ENCODE measurements at regions not wholly inside any gene's neighbourhood (a gene's known extent, or its start where the extent isn't known, plus 50 kb on each side); places are given as distances from the start of the nearest gene placed in this dataset.
A peak's percentile ranks its signal among the peaks of the same experiment; 100 is the strongest.

DNA sequence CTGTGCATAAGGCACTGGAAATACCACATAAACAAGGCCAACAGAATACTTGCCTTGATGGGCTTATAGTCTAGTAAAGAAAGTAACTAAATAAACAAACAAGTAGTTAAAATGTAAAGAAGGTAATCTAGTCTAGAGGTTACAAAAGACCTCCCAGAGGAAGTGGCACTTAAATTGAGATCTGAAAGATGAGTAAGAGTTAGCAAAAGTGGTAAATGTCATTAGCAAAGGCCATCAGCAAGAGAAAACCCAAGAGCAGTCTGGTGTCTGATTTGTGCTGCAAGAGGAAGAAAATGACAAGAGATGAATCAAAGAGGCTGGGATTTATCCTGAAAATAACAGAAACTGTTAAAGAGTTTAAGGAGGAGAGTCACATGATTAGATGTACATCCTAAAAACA is 96.6 kb upstream of the SMLR1 start:
- DNase-seq (ENCODE audit: low read depth), result no peak
- TF ChIP-seq, protein P1, sequence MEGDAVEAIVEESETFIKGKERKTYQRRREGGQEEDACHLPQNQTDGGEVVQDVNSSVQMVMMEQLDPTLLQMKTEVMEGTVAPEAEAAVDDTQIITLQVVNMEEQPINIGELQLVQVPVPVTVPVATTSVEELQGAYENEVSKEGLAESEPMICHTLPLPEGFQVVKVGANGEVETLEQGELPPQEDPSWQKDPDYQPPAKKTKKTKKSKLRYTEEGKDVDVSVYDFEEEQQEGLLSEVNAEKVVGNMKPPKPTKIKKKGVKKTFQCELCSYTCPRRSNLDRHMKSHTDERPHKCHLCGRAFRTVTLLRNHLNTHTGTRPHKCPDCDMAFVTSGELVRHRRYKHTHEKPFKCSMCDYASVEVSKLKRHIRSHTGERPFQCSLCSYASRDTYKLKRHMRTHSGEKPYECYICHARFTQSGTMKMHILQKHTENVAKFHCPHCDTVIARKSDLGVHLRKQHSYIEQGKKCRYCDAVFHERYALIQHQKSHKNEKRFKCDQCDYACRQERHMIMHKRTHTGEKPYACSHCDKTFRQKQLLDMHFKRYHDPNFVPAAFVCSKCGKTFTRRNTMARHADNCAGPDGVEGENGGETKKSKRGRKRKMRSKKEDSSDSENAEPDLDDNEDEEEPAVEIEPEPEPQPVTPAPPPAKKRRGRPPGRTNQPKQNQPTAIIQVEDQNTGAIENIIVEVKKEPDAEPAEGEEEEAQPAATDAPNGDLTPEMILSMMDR (IDR thresholded peaks at IDR 0.05; ENCODE audit: insufficient read depth, low read length), result no peak
- no peak overlapping the region for H3K4me3 ChIP-seq (ENCODE audit: low read depth, low read length)

DNA sequence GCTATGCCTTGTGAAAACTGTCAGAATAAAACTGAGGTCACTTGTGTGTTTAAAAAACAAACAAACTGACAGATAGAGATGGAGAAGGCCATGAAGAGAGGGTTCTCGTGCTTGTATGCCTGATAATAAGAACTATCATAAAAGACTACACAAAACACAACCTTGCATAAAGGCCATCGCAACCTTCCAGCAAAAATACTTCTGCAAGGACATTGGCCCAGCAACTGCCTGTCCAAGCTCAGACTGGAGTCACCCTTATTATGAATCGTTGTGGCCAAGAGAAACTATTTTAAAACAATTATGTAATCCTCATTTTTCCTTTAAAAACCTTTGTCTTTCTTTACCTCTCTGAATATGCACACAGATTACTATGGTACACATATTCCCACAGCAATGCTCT is 93.0 kb upstream of the SMLR1 start:
- H3K4me3 ChIP-seq (ENCODE audit: low read depth, low read length), result no peak overlapping the region

DNA sequence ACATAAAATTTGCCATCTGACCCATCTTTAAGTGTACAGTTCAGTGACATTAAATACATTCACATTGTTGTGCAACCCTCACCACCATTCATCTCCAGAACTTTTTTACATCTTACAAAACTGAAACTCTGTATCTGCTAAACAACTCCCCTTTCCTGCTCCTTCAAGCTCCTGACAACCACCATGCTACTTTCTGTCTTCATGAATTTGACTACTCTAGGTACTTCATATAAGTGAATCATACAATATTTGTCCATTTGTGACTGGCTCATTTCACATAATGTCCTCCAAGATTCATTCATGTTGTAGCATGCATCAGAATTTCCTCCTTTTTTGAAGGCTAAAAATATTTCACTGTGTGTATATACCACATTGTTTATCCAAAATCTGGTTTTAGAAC is 86.9 kb upstream of the SMLR1 start:
- no peak overlapping the region for H3K4me3 ChIP-seq (ENCODE audit: low read depth, low read length)
- DNase-seq (ENCODE audit: low read depth), result no peak
- TF ChIP-seq, protein P1 (IDR thresholded peaks at IDR 0.05; ENCODE audit: insufficient read depth, low read length), result no peak

More for the DNA sequence above, 93.0 kb upstream of the SMLR1 start:
- TF ChIP-seq, protein P1 (IDR thresholded peaks at IDR 0.05; ENCODE audit: insufficient read depth, low read length), result no peak
- no peak for DNase-seq (ENCODE audit: low read depth)

DNA sequence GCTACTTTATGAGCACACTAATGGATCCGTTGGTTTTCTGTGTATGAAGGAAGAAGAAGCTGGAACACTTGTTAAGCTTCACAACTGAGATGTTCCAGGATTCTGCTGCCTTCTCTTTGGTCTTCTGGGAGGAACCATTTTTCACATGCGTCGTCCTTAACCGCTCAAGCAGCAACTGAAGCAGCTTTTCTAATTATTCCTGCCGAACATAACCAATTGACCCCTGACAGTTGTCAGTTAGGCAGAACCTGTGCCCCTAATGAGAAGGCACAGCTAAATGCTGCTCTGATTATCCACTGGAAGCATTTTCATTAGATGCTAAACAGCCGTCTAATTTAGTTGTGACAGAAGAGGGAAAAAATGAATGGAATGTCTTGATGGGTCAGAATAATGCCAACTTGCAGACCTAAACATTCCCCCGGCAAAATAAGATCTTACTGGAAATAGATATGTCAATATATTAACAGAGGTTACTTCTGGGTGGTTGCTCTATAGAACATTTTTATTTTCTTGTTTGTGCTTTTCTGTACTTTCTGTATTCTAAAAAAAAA is 85.0 kb upstream of the SMLR1 start:
- H3K4me3 ChIP-seq (ENCODE audit: low read depth, low read length), result no peak overlapping the region
- peak; percentile 27 for DNase-seq (ENCODE audit: low read depth)
- TF ChIP-seq, protein P1 (IDR thresholded peaks at IDR 0.05; ENCODE audit: insufficient read depth, low read length), result no peak

- no peak overlapping the region for H3K4me3 ChIP-seq (ENCODE audit: low read depth, low read length)
- TF ChIP-seq, protein P1 (IDR thresholded peaks at IDR 0.05; ENCODE audit: insufficient read depth, low read length), result peak; percentile 24
- no peak for DNase-seq (ENCODE audit: low read depth)
These were observed 84.0 kb upstream of the SMLR1 start for GRCh38 chr6:130743175-130743574.

GRCh38 chr6:130744576-130745366 is 82.4 kb upstream of the SMLR1 start:
- TF ChIP-seq, protein P1 (IDR thresholded peaks at IDR 0.05; ENCODE audit: insufficient read depth, low read length), result no peak
- no peak for DNase-seq (ENCODE audit: low read depth)

More at GRCh38 chr6:130744576-130745366, 82.4 kb upstream of the SMLR1 start:
- no peak overlapping the region for H3K4me3 ChIP-seq (ENCODE audit: low read depth, low read length)
